GM18498 (cell line): ENCODE measurements at regions not wholly inside any gene's neighbourhood (a gene's known extent, or its start where the extent isn't known, plus 50 kb on each side); places are given as distances from the start of the nearest gene placed in this dataset.
"Not testable (repeated sequence)": the region's sequence is repeated elsewhere in the genome, so short reads cannot be mapped to it uniquely, and the experiment has no call there.

Experiments
- ATAC-seq: cut with Tn5 transposase; IDR thresholded peaks from one replicate; pipeline ENCODE4 v1.9.1; 2021; ENCODE audit warnings: mild to moderate bottlenecking, moderate library complexity; ENCODE audit not compliant: unreplicated experiment

- ATAC-seq: no peak
Measured at GRCh38 chr18:8882632-8883408, 177.5 kb downstream of the MTCL1 start.

- no peak for ATAC-seq
Measured at GRCh38 chr18:8883409-8883668, 178.0 kb downstream of the MTCL1 start.

GRCh38 chr18:8887877-8888276 is 182.5 kb downstream of the MTCL1 start:
- ATAC-seq: not testable (repeated sequence)

- no peak for ATAC-seq
Measured at GRCh38 chr18:8889489-8889888, 184.1 kb downstream of the MTCL1 start.

- not testable (repeated sequence) for ATAC-seq
Measured at GRCh38 chr18:8890503-8890902, 185.1 kb downstream of the MTCL1 start.

GRCh38 chr18:8890957-8891464 is 185.7 kb downstream of the MTCL1 start:
- ATAC-seq: no peak

GRCh38 chr18:8893221-8893620 is 187.9 kb downstream of the MTCL1 start:
- no peak for ATAC-seq

GRCh38 chr18:8893628-8894231 is 188.4 kb downstream of the MTCL1 start:
- no peak for ATAC-seq

- ATAC-seq: no peak
Measured at GRCh38 chr18:8894823-8895222, 189.5 kb downstream of the MTCL1 start.

- ATAC-seq: no peak
Measured at GRCh38 chr18:8895341-8895740, 190.0 kb downstream of the MTCL1 start.

GRCh38 chr18:8895987-8896619 is 190.7 kb downstream of the MTCL1 start:
- ATAC-seq: no peak

GRCh38 chr18:8899000-8899399 is 193.6 kb downstream of the MTCL1 start:
- ATAC-seq: no peak

- no peak for ATAC-seq
Measured at GRCh38 chr18:8900552-8900951, 195.2 kb downstream of the MTCL1 start.

GRCh38 chr18:8901019-8901418 is 195.7 kb downstream of the MTCL1 start:
- ATAC-seq: no peak

GRCh38 chr18:8904316-8904715 is 198.2 kb upstream of the NDUFV2 start:
- ATAC-seq: no peak

GRCh38 chr18:8908792-8909510 is 193.5 kb upstream of the NDUFV2 start:
- no peak for ATAC-seq

- no peak for ATAC-seq
Measured at GRCh38 chr18:8910186-8910822, 192.2 kb upstream of the NDUFV2 start.

GRCh38 chr18:8910843-8911242 is 191.7 kb upstream of the NDUFV2 start:
- no peak for ATAC-seq

GRCh38 chr18:8911408-8912340 is 190.8 kb upstream of the NDUFV2 start:
- ATAC-seq: no peak
